NCI-H2081 (cell line): ENCODE measurements at regions not wholly inside any gene's neighbourhood (a gene's known extent, or its start where the extent isn't known, plus 50 kb on each side); places are given as distances from the start of the nearest gene placed in this dataset.

Experiments
- DNase-seq, 2 experiments: peaks; one replicate each; lab custom pipeline; 2025; lab: John Stamatoyannopoulos, UW

GRCh38 chrX:120819126-120819525, 56.5 kb downstream of the CT47B1 start:
- DNase-seq: no peak

GRCh38 chrX:120813982-120814381, 61.7 kb downstream of the CT47B1 start:
- no peak for DNase-seq

- no peak for DNase-seq
Observed at GRCh38 chrX:120801426-120801825, 74.2 kb downstream of the CT47B1 start.

GRCh38 chrX:120797188-120797851, 78.3 kb downstream of the CT47B1 start:
- DNase-seq: no peak

GRCh38 chrX:120795301-120795700, 80.4 kb downstream of the CT47B1 start:
- no peak for DNase-seq

- DNase-seq: no peak
Observed at GRCh38 chrX:120794525-120794975, 81.1 kb downstream of the CT47B1 start.

- no peak for DNase-seq
Observed at GRCh38 chrX:120793098-120793497, 82.6 kb downstream of the CT47B1 start.

GRCh38 chrX:120791013-120791643, 84.5 kb downstream of the CT47B1 start:
- no peak for DNase-seq

GRCh38 chrX:120790552-120790951, 85.1 kb downstream of the CT47B1 start:
- DNase-seq: no peak

GRCh38 chrX:120790118-120790517, 85.5 kb downstream of the CT47B1 start:
- peak; percentile 66 to 76 for DNase-seq

- DNase-seq: no peak
Observed at GRCh38 chrX:120781403-120781802, 94.3 kb downstream of the CT47B1 start.

- DNase-seq: no peak
Observed at GRCh38 chrX:120775959-120776358, 99.7 kb downstream of the CT47B1 start.

GRCh38 chrX:120774606-120775005, 101.1 kb downstream of the CT47B1 start:
- DNase-seq: no peak

GRCh38 chrX:120773801-120774200, 101.9 kb downstream of the CT47B1 start:
- DNase-seq: no peak

GRCh38 chrX:120769576-120770341, 105.9 kb downstream of the CT47B1 start:
- DNase-seq: peak; percentile 45 to 78

- DNase-seq: no peak
Observed at GRCh38 chrX:120768681-120769080, 107.0 kb downstream of the CT47B1 start.

- no peak for DNase-seq
Observed at GRCh38 chrX:120768254-120768653, 107.4 kb downstream of the CT47B1 start.

GRCh38 chrX:120763269-120763668, 112.4 kb downstream of the CT47B1 start:
- no peak for DNase-seq

GRCh38 chrX:120761810-120762209, 113.9 kb downstream of the CT47B1 start:
- DNase-seq: no peak

- no peak for DNase-seq
Observed at GRCh38 chrX:120759685-120760084, 116.0 kb downstream of the CT47B1 start.

- DNase-seq: peak in 1 of 2 experiments; percentile 56
Observed at GRCh38 chrX:120755066-120755846, 120.4 kb downstream of the CT47B1 start.
